NOMO-1 treated with DMSO at 0.1 percent for 48 hours (cell line): ENCODE measurements at regions not wholly inside any gene's neighbourhood (a gene's known extent, or its start where the extent isn't known, plus 50 kb on each side); places are given as distances from the start of the nearest gene placed in this dataset.
A peak's percentile ranks its signal among the peaks of the same experiment; 100 is the strongest.

Source experiments
- DNase-seq: peaks from one replicate; lab custom pipeline; 2025; ENCODE audit not compliant: unreplicated experiment; lab: John Stamatoyannopoulos, UW

- DNase-seq = no peak
These were observed 440.9 kb upstream of the LRRC7 start for GRCh38 chr1:69126796-69127195.

GRCh38 chr1:69128204-69128603, 439.5 kb upstream of the LRRC7 start:
- no peak for DNase-seq

- DNase-seq = no peak
These were observed 438.2 kb upstream of the LRRC7 start for GRCh38 chr1:69129538-69129937.

GRCh38 chr1:69138172-69138571, 429.6 kb upstream of the LRRC7 start:
- DNase-seq = no peak

- DNase-seq = no peak
These were observed 428.7 kb upstream of the LRRC7 start for GRCh38 chr1:69139007-69139406.

- no peak for DNase-seq
These were observed 421.4 kb upstream of the LRRC7 start for GRCh38 chr1:69146303-69146702.

- DNase-seq = no peak
These were observed 419.0 kb upstream of the LRRC7 start for GRCh38 chr1:69148731-69149130.

GRCh38 chr1:69157046-69157756, 410.5 kb upstream of the LRRC7 start:
- no peak for DNase-seq

- no peak for DNase-seq
These were observed 404.5 kb upstream of the LRRC7 start for GRCh38 chr1:69163241-69163640.

GRCh38 chr1:69163779-69164178, 403.9 kb upstream of the LRRC7 start:
- no peak for DNase-seq

- no peak for DNase-seq
These were observed 399.8 kb upstream of the LRRC7 start for GRCh38 chr1:69167876-69168275.

- DNase-seq = no peak
These were observed 396.5 kb upstream of the LRRC7 start for GRCh38 chr1:69171248-69171647.

GRCh38 chr1:69172003-69173000, 395.4 kb upstream of the LRRC7 start:
- peak; percentile 8 for DNase-seq

GRCh38 chr1:69175053-69175452, 392.7 kb upstream of the LRRC7 start:
- DNase-seq = no peak

GRCh38 chr1:69180358-69180757, 387.4 kb upstream of the LRRC7 start:
- no peak for DNase-seq

- DNase-seq = no peak
These were observed 382.3 kb upstream of the LRRC7 start for GRCh38 chr1:69185378-69185777.

GRCh38 chr1:69191335-69191734, 376.4 kb upstream of the LRRC7 start:
- no peak for DNase-seq

- no peak for DNase-seq
These were observed 372.6 kb upstream of the LRRC7 start for GRCh38 chr1:69195136-69195535.

- no peak for DNase-seq
These were observed 371.7 kb upstream of the LRRC7 start for GRCh38 chr1:69196071-69196470.

GRCh38 chr1:69197816-69198215, 369.9 kb upstream of the LRRC7 start:
- DNase-seq = no peak

GRCh38 chr1:69201716-69202115, 366.0 kb upstream of the LRRC7 start:
- no peak for DNase-seq

GRCh38 chr1:69203166-69203565, 364.6 kb upstream of the LRRC7 start:
- no peak for DNase-seq
